HG03565 (cell line): ENCODE measurements at regions not wholly inside any gene's neighbourhood (a gene's known extent, or its start where the extent isn't known, plus 50 kb on each side); places are given as distances from the start of the nearest gene placed in this dataset.
"Not testable (repeated sequence)": the region's sequence is repeated elsewhere in the genome, so short reads cannot be mapped to it uniquely, and the experiment has no call there.

Source experiments
- ATAC-seq: cut with Tn5 transposase; IDR thresholded peaks from one replicate; pipeline ENCODE4 v1.9.1; 2021; ENCODE audit warnings: mild to moderate bottlenecking, moderate library complexity; ENCODE audit not compliant: unreplicated experiment

- not testable (repeated sequence) for ATAC-seq
Observed at GRCh38 chr20:30384841-30385240, 872.6 kb upstream of the DEFB115 start.

GRCh38 chr20:30386099-30386498 lies 871.4 kb upstream of the DEFB115 start:
- ATAC-seq = not testable (repeated sequence)

DNA sequence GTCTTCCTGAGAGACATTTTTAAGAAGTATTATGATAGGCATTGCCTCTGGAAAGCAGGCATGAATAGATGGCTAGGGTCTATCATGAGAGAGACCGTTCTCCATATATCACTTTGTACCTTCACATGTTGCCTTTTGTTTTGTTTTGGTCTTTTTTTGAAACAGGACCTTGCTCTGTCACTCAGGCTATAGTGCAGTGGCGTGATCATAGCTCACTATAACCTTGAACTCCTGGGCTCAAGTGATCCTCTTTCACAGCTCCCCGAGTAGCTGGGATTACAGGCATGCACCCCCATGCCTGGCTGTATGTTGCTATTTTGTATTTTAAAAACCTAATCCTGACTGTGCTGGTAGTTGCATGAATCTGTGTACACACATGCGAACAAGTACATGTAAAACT lies 869.6 kb upstream of the DEFB115 start:
- not testable (repeated sequence) for ATAC-seq

GRCh38 chr20:30393523-30393922 lies 863.9 kb upstream of the DEFB115 start:
- not testable (repeated sequence) for ATAC-seq

GRCh38 chr20:30397111-30397510 lies 860.4 kb upstream of the DEFB115 start:
- ATAC-seq = not testable (repeated sequence)

DNA sequence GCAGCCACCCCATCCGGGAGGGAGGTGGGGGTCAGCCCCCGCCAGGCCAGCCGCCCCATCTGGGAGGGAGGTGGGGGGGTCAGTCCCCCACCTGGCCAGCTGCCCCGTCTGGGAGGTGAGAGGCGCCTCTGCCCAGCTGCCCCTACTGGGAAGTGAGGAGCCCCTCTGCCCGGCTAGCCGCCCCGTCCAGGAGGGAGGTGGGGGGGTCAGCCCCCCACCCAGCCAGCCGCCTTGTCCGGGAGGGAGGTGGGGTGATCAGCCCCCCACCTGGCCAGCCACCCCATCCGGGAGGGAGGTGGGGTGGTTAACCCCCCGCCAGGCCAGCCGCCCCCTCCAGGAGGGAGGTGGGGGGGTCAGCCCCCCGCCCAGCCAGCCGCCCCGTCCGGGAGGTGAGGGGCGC lies 852.4 kb upstream of the DEFB115 start:
- not testable (repeated sequence) for ATAC-seq

DNA sequence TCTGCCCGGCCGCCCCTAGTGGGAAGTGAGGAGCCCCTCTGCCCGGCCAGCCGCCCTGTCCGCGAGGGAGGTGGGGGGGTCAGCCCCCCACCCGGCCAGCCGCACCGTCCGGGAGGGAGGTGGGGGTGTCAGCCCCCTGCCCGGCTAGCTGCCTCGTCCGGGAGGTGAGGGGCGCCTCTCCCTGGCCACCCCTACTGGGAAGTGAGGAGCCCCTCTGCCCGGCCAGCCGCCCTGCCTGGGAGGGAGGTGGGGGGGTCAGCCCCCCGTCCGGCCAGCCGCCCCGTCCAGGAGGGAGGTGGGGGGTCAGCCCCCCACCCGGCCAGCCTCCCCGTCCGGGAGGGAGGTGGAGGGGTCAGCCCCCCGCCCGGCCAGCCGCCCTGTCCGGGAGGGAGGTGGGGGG lies 851.9 kb upstream of the DEFB115 start:
- ATAC-seq = not testable (repeated sequence)

DNA sequence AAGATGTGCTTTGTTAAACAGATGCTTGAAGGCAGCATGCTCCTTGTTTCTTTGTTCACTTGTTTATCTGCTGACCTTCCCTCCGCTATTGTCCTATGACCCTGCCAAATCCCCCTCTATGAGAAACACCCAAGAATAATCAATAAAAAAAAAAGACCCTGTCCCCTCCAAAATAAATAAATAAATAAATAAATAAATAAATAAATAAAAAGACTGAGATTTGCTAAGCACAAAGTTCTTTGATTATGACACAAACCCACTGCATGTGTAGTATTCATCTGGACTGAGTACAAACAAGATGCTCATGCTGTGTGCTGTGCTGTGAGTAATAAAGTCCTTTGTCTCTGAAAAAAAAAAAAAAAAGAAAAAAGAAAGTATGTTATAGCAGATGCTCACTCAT lies 851.1 kb upstream of the DEFB115 start:
- not testable (repeated sequence) for ATAC-seq

DNA sequence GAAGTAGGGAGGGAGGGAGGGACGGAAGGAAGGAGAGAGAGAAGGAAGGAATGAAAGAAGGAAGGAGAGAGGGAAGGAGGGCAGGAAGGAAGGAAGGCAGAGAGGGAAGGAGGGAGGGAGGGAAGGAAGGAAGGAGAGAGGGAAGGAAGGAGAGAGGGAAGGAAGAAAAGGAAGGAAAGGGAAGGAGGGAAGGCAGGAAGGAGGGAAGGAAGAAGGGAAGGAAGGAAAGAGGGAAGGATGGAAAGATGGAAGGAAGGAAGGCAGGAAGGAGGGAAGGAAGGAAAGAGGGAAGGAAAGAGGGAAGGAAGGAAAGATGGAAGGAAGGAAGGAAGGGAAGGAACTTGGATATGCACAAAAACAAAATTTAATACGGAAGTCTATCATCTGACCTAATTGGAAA lies 844.5 kb upstream of the DEFB115 start:
- no peak for ATAC-seq

GRCh38 chr20:30417387-30417786 lies 840.1 kb upstream of the DEFB115 start:
- ATAC-seq = not testable (repeated sequence)

DNA sequence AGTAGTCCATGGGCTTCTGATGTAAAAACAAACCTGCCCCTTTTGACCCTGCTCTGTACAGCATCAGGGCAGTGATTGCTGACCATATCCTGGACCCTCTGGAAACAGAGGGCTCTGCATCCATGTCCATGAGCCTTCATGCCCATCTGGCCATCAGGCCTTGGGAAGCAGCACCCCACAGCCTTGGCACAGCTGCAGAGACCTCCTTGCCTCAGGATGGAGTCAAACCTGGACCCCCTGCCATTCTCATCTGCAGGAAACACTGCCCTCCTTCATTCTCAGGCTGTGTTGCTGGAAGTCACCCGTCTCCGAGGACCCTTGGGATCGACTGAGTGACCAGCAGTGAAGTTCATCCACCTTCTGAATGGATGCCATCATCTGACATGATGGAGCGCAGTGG lies 839.1 kb upstream of the DEFB115 start:
- not testable (repeated sequence) for ATAC-seq

- ATAC-seq = no peak
Observed at GRCh38 chr20:30419466-30419865, 838.0 kb upstream of the DEFB115 start.

GRCh38 chr20:30419871-30420420 lies 837.5 kb upstream of the DEFB115 start:
- not testable (repeated sequence) for ATAC-seq
